GM23338 (cell line): ENCODE measurements at regions not wholly inside any gene's neighbourhood (a gene's known extent, or its start where the extent isn't known, plus 50 kb on each side); places are given as distances from the start of the nearest gene placed in this dataset.

Source experiments
- CREB1 ChIP-seq: fragments of 250-450 bp; sonication (Bioruptor Pico); IDR thresholded peaks from 2 replicates; pipeline ENCODE4 v1.5.0; 2020; ENCODE audit warnings: low read depth, mild to moderate bottlenecking, moderate library complexity
- EZH2 ChIP-seq: fragments of 200-600 bp; sonication (generic); IDR thresholded peaks from one replicate; pipeline ENCODE4 v1.8.0; 2017; ENCODE audit warnings: antibody characterized with exemption, mild to moderate bottlenecking, low read depth; ENCODE audit not compliant: unreplicated experiment
- EZH2phosphoT487 ChIP-seq: fragments of 200-600 bp; sonication (generic); IDR thresholded peaks from one replicate; pipeline ENCODE4 v1.8.1; 2018; ENCODE audit warnings: antibody characterized with exemption; ENCODE audit not compliant: unreplicated experiment
- JUNB ChIP-seq: IDR thresholded peaks from one replicate; pipeline ENCODE4 v1.6.1; 2016; ENCODE audit warnings: antibody characterized with exemption; ENCODE audit not compliant: unreplicated experiment
- NANOG ChIP-seq: IDR thresholded peaks from 2 replicates; pipeline ENCODE4 v1.6.1; 2016; ENCODE audit warnings: antibody characterized with exemption, borderline replicate concordance
- POLR2AphosphoS5 ChIP-seq: IDR thresholded peaks from 2 replicates; pipeline ENCODE4 v1.6.1; 2016; ENCODE audit warnings: antibody characterized with exemption, low read depth
- STAT1 ChIP-seq: IDR thresholded peaks from one replicate; pipeline ENCODE4 v1.6.1; 2016; ENCODE audit warnings: antibody characterized with exemption; ENCODE audit not compliant: unreplicated experiment
- ZNF114 ChIP-seq: fragments of 250-450 bp; sonication (Bioruptor Pico); IDR thresholded peaks from 2 replicates; pipeline ENCODE4 v1.5.0; 2020; ENCODE audit warnings: mild to moderate bottlenecking, moderate library complexity
- ZNF331 ChIP-seq: fragments of 250-450 bp; sonication (Bioruptor Pico); IDR thresholded peaks from 2 replicates; pipeline ENCODE4 v1.5.0; 2020; ENCODE audit warnings: low read depth, mild to moderate bottlenecking, moderate library complexity
- TF ChIP-seq, protein P1 (sequence below), 2 experiments: fragments of 200-600 bp in 1 of 2; sonication (generic) in 1 of 2; conservative IDR thresholded peaks; 2 replicates each; pipeline versions ENCODE4 v1.5.1 to v1.6.1; 2016 to 2017; ENCODE audit warnings: antibody characterized with exemption in 2 of 2, low read depth in 2 of 2, mild to moderate bottlenecking in 2 of 2, moderate library complexity in 1 of 2
- TF ChIP-seq, protein P2 (sequence below): IDR thresholded peaks from one replicate; pipeline ENCODE4 v1.6.1; 2018; ENCODE audit warnings: antibody characterized with exemption; ENCODE audit not compliant: unreplicated experiment
- TF ChIP-seq, protein P3 (sequence below): IDR thresholded peaks from 2 replicates; pipeline ENCODE4 v1.6.1; 2016; ENCODE audit warnings: antibody characterized with exemption
- TF ChIP-seq, protein P4 (sequence below): fragments of 250-450 bp; sonication (Bioruptor Pico); IDR thresholded peaks from 2 replicates; pipeline ENCODE4 v1.5.0; 2020; ENCODE audit warnings: mild to moderate bottlenecking, moderate library complexity

DNA sequence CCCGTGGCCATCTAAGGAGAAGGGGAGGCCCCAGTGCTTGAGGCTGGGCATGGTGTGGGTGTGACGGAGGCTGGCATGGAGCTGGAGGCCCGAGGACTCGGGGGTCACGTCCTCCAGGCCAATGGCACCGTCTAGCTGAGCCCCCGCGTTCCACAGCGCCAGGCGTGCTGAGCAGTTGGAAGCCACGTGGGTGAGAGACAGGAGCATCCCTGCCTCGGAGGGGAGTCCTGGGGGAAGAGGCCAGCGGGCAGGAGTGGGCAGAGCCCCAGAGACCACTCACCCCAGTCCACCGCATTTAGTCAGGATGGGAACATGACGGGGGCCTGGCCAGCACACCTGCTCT, 78.8 kb downstream of the RMI2 start:
- TF ChIP-seq, protein P1, sequence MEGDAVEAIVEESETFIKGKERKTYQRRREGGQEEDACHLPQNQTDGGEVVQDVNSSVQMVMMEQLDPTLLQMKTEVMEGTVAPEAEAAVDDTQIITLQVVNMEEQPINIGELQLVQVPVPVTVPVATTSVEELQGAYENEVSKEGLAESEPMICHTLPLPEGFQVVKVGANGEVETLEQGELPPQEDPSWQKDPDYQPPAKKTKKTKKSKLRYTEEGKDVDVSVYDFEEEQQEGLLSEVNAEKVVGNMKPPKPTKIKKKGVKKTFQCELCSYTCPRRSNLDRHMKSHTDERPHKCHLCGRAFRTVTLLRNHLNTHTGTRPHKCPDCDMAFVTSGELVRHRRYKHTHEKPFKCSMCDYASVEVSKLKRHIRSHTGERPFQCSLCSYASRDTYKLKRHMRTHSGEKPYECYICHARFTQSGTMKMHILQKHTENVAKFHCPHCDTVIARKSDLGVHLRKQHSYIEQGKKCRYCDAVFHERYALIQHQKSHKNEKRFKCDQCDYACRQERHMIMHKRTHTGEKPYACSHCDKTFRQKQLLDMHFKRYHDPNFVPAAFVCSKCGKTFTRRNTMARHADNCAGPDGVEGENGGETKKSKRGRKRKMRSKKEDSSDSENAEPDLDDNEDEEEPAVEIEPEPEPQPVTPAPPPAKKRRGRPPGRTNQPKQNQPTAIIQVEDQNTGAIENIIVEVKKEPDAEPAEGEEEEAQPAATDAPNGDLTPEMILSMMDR (conservative IDR thresholded peaks at IDR 0.05; ENCODE audit: low read depth in 2 of 2) = no peak
- TF ChIP-seq EZH2 (no peak), POLR2AphosphoS5 (no peak), EZH2phosphoT487 (no peak), STAT1 (no peak), CREB1 (CRISPR knock-in tag) (no peak), ZNF331 (CRISPR knock-in tag) (no peak), JUNB (no peak), ZNF114 (no peak), NANOG (no peak)
- TF ChIP-seq, protein P2, sequence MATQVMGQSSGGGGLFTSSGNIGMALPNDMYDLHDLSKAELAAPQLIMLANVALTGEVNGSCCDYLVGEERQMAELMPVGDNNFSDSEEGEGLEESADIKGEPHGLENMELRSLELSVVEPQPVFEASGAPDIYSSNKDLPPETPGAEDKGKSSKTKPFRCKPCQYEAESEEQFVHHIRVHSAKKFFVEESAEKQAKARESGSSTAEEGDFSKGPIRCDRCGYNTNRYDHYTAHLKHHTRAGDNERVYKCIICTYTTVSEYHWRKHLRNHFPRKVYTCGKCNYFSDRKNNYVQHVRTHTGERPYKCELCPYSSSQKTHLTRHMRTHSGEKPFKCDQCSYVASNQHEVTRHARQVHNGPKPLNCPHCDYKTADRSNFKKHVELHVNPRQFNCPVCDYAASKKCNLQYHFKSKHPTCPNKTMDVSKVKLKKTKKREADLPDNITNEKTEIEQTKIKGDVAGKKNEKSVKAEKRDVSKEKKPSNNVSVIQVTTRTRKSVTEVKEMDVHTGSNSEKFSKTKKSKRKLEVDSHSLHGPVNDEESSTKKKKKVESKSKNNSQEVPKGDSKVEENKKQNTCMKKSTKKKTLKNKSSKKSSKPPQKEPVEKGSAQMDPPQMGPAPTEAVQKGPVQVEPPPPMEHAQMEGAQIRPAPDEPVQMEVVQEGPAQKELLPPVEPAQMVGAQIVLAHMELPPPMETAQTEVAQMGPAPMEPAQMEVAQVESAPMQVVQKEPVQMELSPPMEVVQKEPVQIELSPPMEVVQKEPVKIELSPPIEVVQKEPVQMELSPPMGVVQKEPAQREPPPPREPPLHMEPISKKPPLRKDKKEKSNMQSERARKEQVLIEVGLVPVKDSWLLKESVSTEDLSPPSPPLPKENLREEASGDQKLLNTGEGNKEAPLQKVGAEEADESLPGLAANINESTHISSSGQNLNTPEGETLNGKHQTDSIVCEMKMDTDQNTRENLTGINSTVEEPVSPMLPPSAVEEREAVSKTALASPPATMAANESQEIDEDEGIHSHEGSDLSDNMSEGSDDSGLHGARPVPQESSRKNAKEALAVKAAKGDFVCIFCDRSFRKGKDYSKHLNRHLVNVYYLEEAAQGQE = no peak
- TF ChIP-seq, protein P3, sequence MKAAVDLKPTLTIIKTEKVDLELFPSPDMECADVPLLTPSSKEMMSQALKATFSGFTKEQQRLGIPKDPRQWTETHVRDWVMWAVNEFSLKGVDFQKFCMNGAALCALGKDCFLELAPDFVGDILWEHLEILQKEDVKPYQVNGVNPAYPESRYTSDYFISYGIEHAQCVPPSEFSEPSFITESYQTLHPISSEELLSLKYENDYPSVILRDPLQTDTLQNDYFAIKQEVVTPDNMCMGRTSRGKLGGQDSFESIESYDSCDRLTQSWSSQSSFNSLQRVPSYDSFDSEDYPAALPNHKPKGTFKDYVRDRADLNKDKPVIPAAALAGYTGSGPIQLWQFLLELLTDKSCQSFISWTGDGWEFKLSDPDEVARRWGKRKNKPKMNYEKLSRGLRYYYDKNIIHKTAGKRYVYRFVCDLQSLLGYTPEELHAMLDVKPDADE = no peak
- TF ChIP-seq, protein P4, sequence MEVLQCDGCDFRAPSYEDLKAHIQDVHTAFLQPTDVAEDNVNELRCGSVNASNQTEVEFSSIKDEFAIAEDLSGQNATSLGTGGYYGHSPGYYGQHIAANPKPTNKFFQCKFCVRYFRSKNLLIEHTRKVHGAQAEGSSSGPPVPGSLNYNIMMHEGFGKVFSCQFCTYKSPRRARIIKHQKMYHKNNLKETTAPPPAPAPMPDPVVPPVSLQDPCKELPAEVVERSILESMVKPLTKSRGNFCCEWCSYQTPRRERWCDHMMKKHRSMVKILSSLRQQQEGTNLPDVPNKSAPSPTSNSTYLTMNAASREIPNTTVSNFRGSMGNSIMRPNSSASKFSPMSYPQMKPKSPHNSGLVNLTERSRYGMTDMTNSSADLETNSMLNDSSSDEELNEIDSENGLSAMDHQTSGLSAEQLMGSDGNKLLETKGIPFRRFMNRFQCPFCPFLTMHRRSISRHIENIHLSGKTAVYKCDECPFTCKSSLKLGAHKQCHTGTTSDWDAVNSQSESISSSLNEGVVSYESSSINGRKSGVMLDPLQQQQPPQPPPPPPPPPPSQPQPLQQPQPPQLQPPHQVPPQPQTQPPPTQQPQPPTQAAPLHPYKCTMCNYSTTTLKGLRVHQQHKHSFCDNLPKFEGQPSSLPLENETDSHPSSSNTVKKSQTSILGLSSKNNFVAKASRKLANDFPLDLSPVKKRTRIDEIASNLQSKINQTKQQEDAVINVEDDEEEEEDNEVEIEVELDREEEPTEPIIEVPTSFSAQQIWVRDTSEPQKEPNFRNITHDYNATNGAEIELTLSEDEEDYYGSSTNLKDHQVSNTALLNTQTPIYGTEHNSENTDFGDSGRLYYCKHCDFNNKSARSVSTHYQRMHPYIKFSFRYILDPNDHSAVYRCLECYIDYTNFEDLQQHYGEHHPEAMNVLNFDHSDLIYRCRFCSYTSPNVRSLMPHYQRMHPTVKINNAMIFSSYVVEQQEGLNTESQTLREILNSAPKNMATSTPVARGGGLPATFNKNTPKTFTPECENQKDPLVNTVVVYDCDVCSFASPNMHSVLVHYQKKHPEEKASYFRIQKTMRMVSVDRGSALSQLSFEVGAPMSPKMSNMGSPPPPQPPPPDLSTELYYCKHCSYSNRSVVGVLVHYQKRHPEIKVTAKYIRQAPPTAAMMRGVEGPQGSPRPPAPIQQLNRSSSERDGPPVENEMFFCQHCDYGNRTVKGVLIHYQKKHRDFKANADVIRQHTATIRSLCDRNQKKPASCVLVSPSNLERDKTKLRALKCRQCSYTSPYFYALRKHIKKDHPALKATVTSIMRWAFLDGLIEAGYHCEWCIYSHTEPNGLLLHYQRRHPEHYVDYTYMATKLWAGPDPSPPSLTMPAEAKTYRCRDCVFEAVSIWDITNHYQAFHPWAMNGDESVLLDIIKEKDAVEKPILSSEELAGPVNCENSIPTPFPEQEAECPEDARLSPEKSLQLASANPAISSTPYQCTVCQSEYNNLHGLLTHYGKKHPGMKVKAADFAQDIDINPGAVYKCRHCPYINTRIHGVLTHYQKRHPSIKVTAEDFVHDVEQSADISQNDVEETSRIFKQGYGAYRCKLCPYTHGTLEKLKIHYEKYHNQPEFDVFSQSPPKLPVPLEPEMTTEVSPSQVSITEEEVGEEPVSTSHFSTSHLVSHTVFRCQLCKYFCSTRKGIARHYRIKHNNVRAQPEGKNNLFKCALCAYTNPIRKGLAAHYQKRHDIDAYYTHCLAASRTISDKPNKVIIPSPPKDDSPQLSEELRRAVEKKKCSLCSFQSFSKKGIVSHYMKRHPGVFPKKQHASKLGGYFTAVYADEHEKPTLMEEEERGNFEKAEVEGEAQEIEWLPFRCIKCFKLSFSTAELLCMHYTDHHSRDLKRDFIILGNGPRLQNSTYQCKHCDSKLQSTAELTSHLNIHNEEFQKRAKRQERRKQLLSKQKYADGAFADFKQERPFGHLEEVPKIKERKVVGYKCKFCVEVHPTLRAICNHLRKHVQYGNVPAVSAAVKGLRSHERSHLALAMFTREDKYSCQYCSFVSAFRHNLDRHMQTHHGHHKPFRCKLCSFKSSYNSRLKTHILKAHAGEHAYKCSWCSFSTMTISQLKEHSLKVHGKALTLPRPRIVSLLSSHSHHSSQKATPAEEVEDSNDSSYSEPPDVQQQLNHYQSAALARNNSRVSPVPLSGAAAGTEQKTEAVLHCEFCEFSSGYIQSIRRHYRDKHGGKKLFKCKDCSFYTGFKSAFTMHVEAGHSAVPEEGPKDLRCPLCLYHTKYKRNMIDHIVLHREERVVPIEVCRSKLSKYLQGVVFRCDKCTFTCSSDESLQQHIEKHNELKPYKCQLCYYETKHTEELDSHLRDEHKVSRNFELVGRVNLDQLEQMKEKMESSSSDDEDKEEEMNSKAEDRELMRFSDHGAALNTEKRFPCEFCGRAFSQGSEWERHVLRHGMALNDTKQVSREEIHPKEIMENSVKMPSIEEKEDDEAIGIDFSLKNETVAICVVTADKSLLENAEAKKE (CRISPR knock-in tag) = no peak
